GM19452 (cell line): ENCODE measurements at regions not wholly inside any gene's neighbourhood (a gene's known extent, or its start where the extent isn't known, plus 50 kb on each side); places are given as distances from the start of the nearest gene placed in this dataset.
"Not testable (repeated sequence)": the region's sequence is repeated elsewhere in the genome, so short reads cannot be mapped to it uniquely, and the experiment has no call there.

ENCODE experiments used
- ATAC-seq: cut with Tn5 transposase; IDR thresholded peaks from one replicate; pipeline ENCODE4 v1.9.1; 2021; ENCODE audit not compliant: unreplicated experiment

DNA sequence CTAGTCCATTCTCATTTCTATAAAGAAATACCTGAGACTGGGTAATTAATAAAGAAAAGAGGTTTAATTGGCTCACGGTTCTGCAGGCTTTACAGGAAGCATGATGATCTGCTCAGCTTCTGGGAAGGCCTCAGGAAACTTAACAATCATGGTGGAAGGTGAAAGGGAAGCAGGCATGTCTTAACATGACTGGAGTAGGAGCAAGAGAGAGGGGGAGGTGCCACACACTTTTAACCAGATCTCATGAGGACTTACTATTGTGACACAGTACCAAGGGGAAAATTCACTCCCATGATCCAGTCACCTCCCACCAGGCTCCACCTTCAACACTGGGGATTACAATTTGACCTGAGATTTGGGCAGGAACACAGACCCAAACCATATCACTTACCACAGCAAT, 310.1 kb downstream of the SH3GL2 start:
- ATAC-seq = not testable (repeated sequence)

GRCh38 chr9:17894501-17895160, 315.8 kb downstream of the SH3GL2 start:
- ATAC-seq = no peak

GRCh38 chr9:17900606-17901005, 321.7 kb downstream of the SH3GL2 start:
- no peak for ATAC-seq

DNA sequence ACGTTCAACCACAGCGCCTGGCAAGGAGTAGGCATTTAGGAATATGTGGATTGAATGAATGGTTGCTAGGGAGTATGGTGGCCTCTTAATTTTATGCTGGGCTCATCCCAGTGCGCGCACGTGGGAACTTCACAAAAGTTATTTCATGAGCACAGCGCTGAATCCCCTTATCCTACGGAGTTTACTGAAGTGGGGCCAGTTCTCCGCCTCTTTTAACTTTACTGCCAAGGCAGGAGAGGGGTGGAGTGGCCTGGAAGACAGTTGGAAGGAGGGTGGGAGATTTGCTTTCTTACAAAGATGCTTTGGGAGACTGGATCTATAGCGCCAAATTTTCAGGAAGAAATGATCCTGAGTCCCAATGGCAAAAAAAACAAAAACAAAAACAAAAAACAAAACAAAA, 326.5 kb downstream of the SH3GL2 start:
- no peak for ATAC-seq

- ATAC-seq = no peak
These were observed 326.9 kb downstream of the SH3GL2 start for GRCh38 chr9:17905781-17906175.

- no peak for ATAC-seq
These were observed 327.4 kb downstream of the SH3GL2 start for GRCh38 chr9:17906176-17906840.

- ATAC-seq = no peak
These were observed 328.2 kb downstream of the SH3GL2 start for GRCh38 chr9:17906841-17907778.

DNA sequence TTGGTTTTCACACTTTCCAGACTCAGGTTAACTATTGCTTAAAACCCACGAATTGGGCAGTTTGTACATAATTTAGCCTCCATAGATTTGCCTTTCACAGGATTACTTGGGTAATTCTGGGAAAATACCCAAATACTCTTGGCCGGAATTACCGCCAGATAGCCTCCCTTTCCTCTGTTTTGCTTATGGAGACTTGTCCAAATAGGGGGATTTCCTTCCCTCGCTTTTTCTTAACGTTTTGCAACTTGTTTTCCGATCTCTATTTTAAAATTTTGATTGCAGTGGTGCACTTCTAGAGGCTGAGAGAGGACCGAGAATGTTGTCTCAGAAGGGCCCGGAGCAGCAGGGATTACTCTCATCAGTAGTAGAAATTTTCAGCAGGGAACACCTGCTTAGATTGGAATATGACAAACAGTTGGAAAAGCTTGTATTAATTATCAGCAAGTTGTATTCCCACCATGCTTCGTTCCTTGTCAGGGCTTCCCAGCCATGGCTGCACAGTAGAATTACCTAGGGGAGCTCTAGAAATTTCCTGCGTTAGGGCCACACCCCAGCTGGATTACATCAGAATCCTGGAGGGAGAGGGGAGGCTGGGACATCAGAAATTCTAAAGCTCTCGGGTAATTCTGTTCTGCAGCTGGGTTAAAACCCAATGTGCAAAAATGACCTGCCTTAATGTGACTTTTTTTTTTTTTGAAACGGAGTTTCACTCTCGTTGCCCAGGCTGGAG, 329.1 kb downstream of the SH3GL2 start:
- ATAC-seq = no peak

GRCh38 chr9:17926246-17926645, 347.4 kb downstream of the SH3GL2 start:
- no peak for ATAC-seq

DNA sequence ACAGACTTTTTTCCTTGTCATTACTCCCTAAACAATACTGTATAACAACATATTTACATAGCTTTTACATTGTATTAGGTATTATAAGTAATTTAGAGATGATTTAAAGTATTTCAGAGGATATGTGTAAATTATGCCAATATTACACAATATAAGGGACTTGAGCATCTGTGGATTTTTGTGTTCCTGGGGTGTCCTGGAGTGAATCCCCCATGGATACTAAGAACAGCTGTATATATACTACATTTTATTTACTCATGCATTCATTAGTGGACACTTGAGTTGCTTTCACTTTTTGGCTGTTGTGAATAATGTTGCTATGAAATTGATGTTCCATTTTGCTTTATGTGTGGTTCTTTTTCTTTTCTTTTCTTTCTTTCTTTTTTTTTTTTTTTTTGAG, 348.8 kb downstream of the SH3GL2 start:
- ATAC-seq = no peak

DNA sequence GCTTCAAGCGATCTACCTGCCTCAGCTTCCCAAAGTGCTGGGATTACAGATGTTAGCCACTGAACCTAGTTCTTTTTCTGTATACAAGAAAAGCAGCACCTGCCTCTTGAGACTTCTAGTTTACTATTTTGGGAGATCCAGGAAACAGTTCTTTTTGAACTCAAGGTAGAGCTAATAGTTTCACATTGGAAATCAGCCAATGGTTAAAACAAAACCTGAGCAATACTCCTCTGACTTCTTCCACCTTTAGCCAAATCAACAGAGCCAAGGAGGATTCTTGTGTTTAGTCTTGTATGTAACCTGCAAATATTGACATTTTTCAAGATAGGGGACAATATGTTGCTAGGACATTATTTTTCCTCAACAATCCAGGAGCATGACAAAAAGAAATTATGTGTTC, 349.4 kb downstream of the SH3GL2 start:
- ATAC-seq = no peak

GRCh38 chr9:17928768-17929167, 349.9 kb downstream of the SH3GL2 start:
- ATAC-seq = no peak

DNA sequence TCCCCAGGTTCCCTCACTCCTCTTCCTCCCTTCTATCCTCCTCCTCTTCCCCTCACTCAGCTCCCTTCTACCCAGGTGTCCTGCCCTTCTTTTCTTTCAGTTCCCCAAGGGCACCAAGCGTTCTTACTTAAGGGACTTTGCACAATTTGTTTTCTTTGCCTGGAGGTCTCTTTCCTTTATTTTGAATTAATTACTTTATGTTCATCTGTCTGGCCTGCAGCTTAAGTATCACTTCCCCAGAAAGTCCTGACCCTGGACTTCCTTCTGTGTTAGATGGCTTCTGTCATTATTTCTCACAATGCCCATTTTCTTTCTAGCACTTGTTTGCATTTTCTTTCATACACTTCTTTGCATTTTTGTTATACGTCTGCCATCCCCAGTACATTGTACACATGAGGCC, 350.6 kb downstream of the SH3GL2 start:
- ATAC-seq = no peak

GRCh38 chr9:17930071-17930470, 351.2 kb downstream of the SH3GL2 start:
- ATAC-seq = no peak

DNA sequence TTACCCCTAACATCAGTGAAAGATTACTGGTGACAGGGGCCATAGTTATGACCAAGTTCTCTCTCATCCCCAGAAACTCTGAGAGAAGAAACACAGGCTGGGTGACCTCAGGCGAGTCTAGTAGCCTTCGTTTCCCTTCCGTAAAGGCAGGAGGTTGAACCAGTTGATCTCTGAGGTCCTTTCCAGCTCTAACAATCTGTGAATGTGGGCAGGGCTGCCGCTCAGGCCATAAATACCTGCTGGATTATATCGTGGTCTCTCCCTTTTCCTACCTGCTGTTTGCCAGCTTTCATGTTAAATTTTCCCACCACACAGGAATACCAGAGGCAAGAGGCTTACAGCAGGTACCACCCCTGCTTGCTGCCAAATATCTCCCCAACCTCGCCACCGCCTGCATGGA, 357.5 kb downstream of the SH3GL2 start:
- ATAC-seq = no peak

DNA sequence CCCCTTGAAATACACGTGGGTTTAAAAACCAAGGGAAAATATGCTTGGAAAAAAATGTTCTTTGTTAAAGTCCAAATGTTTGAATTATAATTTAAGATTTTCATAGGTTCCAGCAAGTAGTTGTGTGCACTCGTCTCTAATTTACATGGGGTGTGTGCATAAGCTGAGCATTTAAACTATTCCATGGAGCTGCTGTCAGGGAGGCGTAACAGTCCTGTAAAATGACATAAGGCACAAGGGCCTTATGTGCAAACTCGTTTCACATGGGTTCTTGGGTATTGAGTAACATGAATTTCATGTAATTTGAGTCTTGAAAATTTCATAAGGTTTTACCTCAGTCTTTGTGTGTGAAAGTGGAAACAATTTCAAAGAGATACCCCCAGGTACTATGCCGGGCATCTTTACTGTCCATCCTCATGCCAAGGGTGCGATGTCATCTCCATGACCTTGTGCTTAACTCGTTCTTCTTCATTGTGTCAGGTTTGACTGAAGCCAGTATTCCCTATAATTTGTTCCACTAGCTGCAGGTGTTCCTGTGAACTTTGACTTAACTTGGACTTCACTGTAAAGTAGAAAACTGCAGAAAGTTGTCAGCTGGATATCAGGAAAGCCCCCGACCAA, 359.3 kb downstream of the SH3GL2 start:
- ATAC-seq = no peak

DNA sequence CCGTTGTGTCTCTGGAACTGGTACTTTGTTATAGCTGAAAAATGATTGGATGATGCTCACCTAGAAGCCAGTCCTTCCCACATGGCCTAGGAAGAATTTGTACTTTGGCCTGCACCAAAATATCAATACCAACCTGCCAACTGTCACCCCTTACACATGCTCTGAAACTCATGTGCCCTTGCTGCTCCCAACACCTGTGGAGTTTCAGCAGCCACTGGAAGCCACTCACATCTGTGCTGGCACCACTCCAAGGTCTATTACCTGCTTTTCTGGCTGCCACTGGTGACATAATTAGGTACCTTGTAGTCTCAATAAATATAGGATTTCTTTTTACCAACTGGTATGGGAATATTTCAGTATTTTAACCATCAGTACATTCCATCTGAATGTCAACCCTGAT, 363.6 kb downstream of the SH3GL2 start:
- no peak for ATAC-seq

- no peak for ATAC-seq
These were observed 376.5 kb downstream of the SH3GL2 start for GRCh38 chr9:17955409-17955808.

DNA sequence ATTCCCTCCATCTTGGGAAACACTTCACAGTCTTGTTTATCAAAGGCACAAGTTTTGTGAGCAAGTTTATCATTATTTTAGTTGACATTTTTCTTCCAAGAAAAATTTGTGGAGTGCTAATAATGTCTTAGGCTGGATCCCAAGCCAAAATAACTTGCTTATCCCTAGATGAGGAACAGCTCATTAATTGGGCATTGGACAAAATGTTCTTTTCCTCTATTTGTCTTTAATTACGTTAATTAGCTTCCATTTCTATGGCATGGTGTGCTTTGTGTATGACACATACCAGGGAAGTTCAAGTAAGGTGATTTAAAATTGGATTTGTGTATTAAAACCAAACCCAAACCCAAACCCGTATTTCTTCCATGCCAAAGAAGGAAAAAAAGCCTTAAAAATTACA, 379.5 kb downstream of the SH3GL2 start:
- no peak for ATAC-seq

GRCh38 chr9:17962747-17963146, 383.9 kb downstream of the SH3GL2 start:
- no peak for ATAC-seq

- ATAC-seq = no peak
These were observed 384.6 kb downstream of the SH3GL2 start for GRCh38 chr9:17963498-17963897.
